Mesenchymal stem cell (in vitro differentiated cells and primary cell): ENCODE measurements at regions not wholly inside any gene's neighbourhood (a gene's known extent, or its start where the extent isn't known, plus 50 kb on each side); places are given as distances from the start of the nearest gene placed in this dataset.
"Not testable (repeated sequence)": the region's sequence is repeated elsewhere in the genome, so short reads cannot be mapped to it uniquely, and the experiment has no call there.

ENCODE experiments used
- DNase-seq: peaks from one replicate; pipeline ENCODE4 v3.0.0-alpha.2; 2013
- H2AFZ ChIP-seq: one replicate; pipeline ENCODE4 v1.6.1; 2013; ENCODE audit warnings: low read depth, mild to moderate bottlenecking, control low read depth, inconsistent platforms, low read length, moderate library complexity
- H2AK5ac ChIP-seq: 2 replicates; pipeline ENCODE4 v1.6.1; 2013; ENCODE audit warnings: low read length, moderate library complexity, mild to moderate bottlenecking, inconsistent platforms; ENCODE audit not compliant: severe bottlenecking
- H2BK120ac ChIP-seq: one replicate; pipeline ENCODE4 v1.6.1; 2013; ENCODE audit warnings: low read depth, mild to moderate bottlenecking, inconsistent platforms, low read length, moderate library complexity
- H2BK12ac ChIP-seq, 2 experiments: one replicate each; pipeline ENCODE4 v1.6.1; 2013; ENCODE audit warnings: inconsistent platforms in 2 of 2, low read length in 2 of 2, mild to moderate bottlenecking in 2 of 2, moderate library complexity in 2 of 2, control low read depth in 1 of 2
- H2BK15ac ChIP-seq: one replicate; pipeline ENCODE4 v1.6.1; 2013; ENCODE audit warnings: mild to moderate bottlenecking, low read depth, inconsistent platforms; ENCODE audit not compliant: poor library complexity, severe bottlenecking
- H2BK5ac ChIP-seq: 2 replicates; pipeline ENCODE4 v1.6.1; 2013; ENCODE audit warnings: low read depth, mild to moderate bottlenecking, low read length, control low read depth, inconsistent platforms; ENCODE audit not compliant: poor library complexity, severe bottlenecking
- H3K14ac ChIP-seq, 2 experiments: one replicate each; pipeline ENCODE4 v1.6.1; 2013; ENCODE audit warnings: inconsistent platforms in 2 of 2, low read length in 2 of 2, control low read depth in 1 of 2, mild to moderate bottlenecking in 1 of 2, moderate library complexity in 1 of 2
- H3K18ac ChIP-seq, 2 experiments: one replicate each; pipeline ENCODE4 v1.6.1; 2013; ENCODE audit warnings: inconsistent platforms in 2 of 2, low read length in 2 of 2, control low read depth in 1 of 2, low read depth in 1 of 2, mild to moderate bottlenecking in 1 of 2
- H3K23ac ChIP-seq, 2 experiments: one replicate each; pipeline ENCODE4 v1.6.1; 2013; ENCODE audit warnings: inconsistent platforms in 2 of 2, low read length in 2 of 2, mild to moderate bottlenecking in 2 of 2, moderate library complexity in 2 of 2, control low read depth in 1 of 2
- H3K27ac ChIP-seq: 2 replicates; pipeline ENCODE4 v1.5.1; 2013; ENCODE audit warnings: mild to moderate bottlenecking, moderate library complexity, low read length, control low read depth, inconsistent platforms; ENCODE audit not compliant: poor library complexity, severe bottlenecking
- H3K27me3 ChIP-seq, 2 experiments: 2 replicates each; pipeline versions ENCODE4 v1.6.1 to v1.7.0; 2013; ENCODE audit warnings: low read length in 2 of 2, mild to moderate bottlenecking in 2 of 2, moderate library complexity in 2 of 2, control low read depth in 1 of 2, inconsistent platforms in 1 of 2; ENCODE audit not compliant: control insufficient read depth in 1 of 2, insufficient read depth in 1 of 2
- H3K36me3 ChIP-seq, 2 experiments: 2 replicates each; pipeline versions ENCODE4 v1.6.1 to v1.7.0; 2013; ENCODE audit warnings: low read length in 2 of 2, control low read depth in 1 of 2, inconsistent platforms in 1 of 2, low read depth in 1 of 2, mild to moderate bottlenecking in 1 of 2; ENCODE audit not compliant: insufficient read depth in 2 of 2, control insufficient read depth in 1 of 2
- H3K4ac ChIP-seq, 2 experiments: one replicate each; pipeline ENCODE4 v1.6.1; 2013; ENCODE audit warnings: inconsistent platforms in 2 of 2, low read length in 2 of 2, mild to moderate bottlenecking in 2 of 2, moderate library complexity in 2 of 2, control low read depth in 1 of 2, low read depth in 1 of 2
- H3K4me1 ChIP-seq: 2 replicates; pipeline ENCODE4 v1.6.1; 2013; ENCODE audit warnings: low read depth, low read length, control low read depth; ENCODE audit not compliant: control insufficient read depth, insufficient read depth
- H3K4me2 ChIP-seq: 2 replicates; pipeline ENCODE4 v1.6.1; 2013; ENCODE audit warnings: low read length, mild to moderate bottlenecking, inconsistent platforms; ENCODE audit not compliant: poor library complexity, severe bottlenecking
- H3K4me3 ChIP-seq, 2 experiments: 2 replicates each; pipeline versions ENCODE4 v1.5.1 to v1.7.0; 2013; ENCODE audit warnings: low read length in 2 of 2, mild to moderate bottlenecking in 2 of 2, control low read depth in 1 of 2, low read depth in 1 of 2; ENCODE audit not compliant: insufficient read depth in 1 of 2
- H3K79me1 ChIP-seq: replicated peaks from 2 replicates; pipeline ENCODE4 v1.6.1; 2013; ENCODE audit warnings: mild to moderate bottlenecking, control low read depth, low read length, inconsistent platforms; ENCODE audit not compliant: poor library complexity, severe bottlenecking
- H3K9ac ChIP-seq: 2 replicates; pipeline ENCODE4 v1.7.0; 2013; ENCODE audit warnings: mild to moderate bottlenecking, low read length, moderate library complexity
- H3K9me3 ChIP-seq: 2 replicates; pipeline ENCODE4 v1.7.0; 2013; ENCODE audit warnings: mild to moderate bottlenecking, low read length; ENCODE audit not compliant: control insufficient read depth
- H4K8ac ChIP-seq: one replicate; pipeline ENCODE4 v1.6.1; 2013; ENCODE audit warnings: inconsistent platforms, mild to moderate bottlenecking, low read length, moderate library complexity
- H4K91ac ChIP-seq: one replicate; pipeline ENCODE4 v1.6.1; 2013; ENCODE audit warnings: mild to moderate bottlenecking, low read length, inconsistent platforms
- WGBS: methylation state at CpG from one replicate; pipeline ENCODE4 v1.1.7; 2013; ENCODE audit warnings: mixed read lengths; 5-methylcytosine and 5-hydroxymethylcytosine counted together

DNA sequence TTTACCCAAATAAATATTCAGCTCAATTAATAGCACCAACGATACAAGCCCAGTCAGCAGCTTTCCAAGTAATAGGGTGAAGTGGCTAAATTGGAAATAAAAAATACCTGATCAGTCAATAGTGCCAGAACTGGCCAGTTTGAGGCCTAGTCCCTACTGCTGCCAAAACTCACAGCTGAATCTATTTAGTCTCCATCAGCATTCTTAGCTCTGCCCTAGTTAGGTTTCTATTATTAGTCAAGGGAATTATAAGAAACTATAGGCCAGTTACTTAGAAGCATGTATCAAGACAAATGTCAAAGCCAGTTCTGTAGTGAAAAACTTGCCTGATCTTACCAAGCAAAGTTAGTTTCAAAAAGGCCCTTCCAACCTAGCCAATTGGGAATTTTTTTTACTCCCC lies 146.2 kb upstream of the ZBTB20 start:
- H3K36me3 ChIP-seq: no peaks in the 10 kb centered on the region
- H2AK5ac ChIP-seq: no peak overlapping the region
- H3K9me3 ChIP-seq: no peaks in the 10 kb centered on the region
- H3K27ac ChIP-seq: no peak overlapping the region
- no peak overlapping the region for H2BK15ac ChIP-seq
- no peak overlapping the region for H3K18ac ChIP-seq
- H3K23ac ChIP-seq: no peak overlapping the region
- H3K4me2 ChIP-seq: no peak overlapping the region
- no peak overlapping the region for H2BK5ac ChIP-seq
- H2BK120ac ChIP-seq: no peak overlapping the region
- no peak overlapping the region for H3K14ac ChIP-seq
- no peaks in the 10 kb centered on the region for H3K79me1 ChIP-seq
- no peak overlapping the region for H2BK12ac ChIP-seq
- peak; percentile 41 for DNase-seq
- WGBS: 100% methylated on average over 1 of the region's 1 CpG
- H3K4ac ChIP-seq: no peak overlapping the region
- no peaks in the 10 kb centered on the region for H3K27me3 ChIP-seq
- H3K4me3 ChIP-seq: no peak overlapping the region
- H3K9ac ChIP-seq: no peak overlapping the region
- no peak overlapping the region for H4K8ac ChIP-seq
- H4K91ac ChIP-seq: no peak overlapping the region
- H2AFZ ChIP-seq: no peak overlapping the region
- no peaks in the 10 kb centered on the region for H3K4me1 ChIP-seq

- no peak overlapping the region for H2BK12ac ChIP-seq
- H3K18ac ChIP-seq: no peak overlapping the region
- H3K14ac ChIP-seq: no peak overlapping the region
- H3K79me1 ChIP-seq: no peaks in the 10 kb centered on the region
- DNase-seq: no peak
- H3K9me3 ChIP-seq: no peaks in the 10 kb centered on the region
- H4K91ac ChIP-seq: no peak overlapping the region
- H3K4ac ChIP-seq: no peak overlapping the region
- H4K8ac ChIP-seq: no peak overlapping the region
- WGBS: 90% methylated on average over 3 of the region's 4 CpGs
- no peak overlapping the region for H3K9ac ChIP-seq
- no peak overlapping the region for H3K23ac ChIP-seq
- H2BK120ac ChIP-seq: no peak overlapping the region
- H2BK15ac ChIP-seq: no peak overlapping the region
- no peak overlapping the region for H3K4me3 ChIP-seq
- H2BK5ac ChIP-seq: no peak overlapping the region
- no peak overlapping the region for H3K27ac ChIP-seq
- peaks cover 0 to 3% of the 10 kb centered on the region in 2 experiments for H3K27me3 ChIP-seq
- no peak overlapping the region for H2AK5ac ChIP-seq
- H3K36me3 ChIP-seq: no peaks in the 10 kb centered on the region
- H3K4me1 ChIP-seq: no peaks in the 10 kb centered on the region
- H2AFZ ChIP-seq: no peak overlapping the region
- no peak overlapping the region for H3K4me2 ChIP-seq
Observed at GRCh38 chr3:115301364-115301860, 154.3 kb upstream of the ZBTB20 start.

DNA sequence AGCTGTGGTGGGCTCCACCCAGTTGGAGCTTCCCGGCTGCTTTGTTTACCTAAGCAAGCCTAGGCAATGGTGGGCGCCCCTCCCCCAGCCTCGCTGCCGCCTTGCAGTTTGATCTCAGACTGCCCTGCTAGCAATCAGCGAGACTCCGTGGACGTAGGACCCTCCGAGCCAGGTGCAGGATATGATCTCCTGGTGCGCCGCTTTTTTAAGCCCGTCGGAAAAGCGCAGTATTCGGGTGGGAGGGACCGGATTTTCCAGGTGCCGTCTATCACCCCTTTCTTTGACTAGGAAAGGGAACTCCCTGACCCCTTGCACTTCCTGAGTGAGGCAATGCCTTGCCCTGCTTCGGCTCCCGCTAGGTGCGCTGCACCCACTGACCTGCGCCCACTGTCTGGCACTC lies 170.9 kb upstream of the ZBTB20 start:
- not testable (repeated sequence) for H3K4ac ChIP-seq, H3K9me3 ChIP-seq, H3K23ac ChIP-seq, H4K91ac ChIP-seq, H3K27me3 ChIP-seq, H2BK120ac ChIP-seq, H3K4me3 ChIP-seq, H2BK5ac ChIP-seq, H2BK12ac ChIP-seq, H2AK5ac ChIP-seq, H2BK15ac ChIP-seq, DNase-seq, H3K27ac ChIP-seq, H3K4me1 ChIP-seq, H3K4me2 ChIP-seq, H3K9ac ChIP-seq, H3K14ac ChIP-seq, H4K8ac ChIP-seq, H3K79me1 ChIP-seq, H3K18ac ChIP-seq, H3K36me3 ChIP-seq, H2AFZ ChIP-seq
- 82% methylated on average over 20 of the region's 20 CpGs for whole genome bisulfite sequencing

GRCh38 chr3:115321400-115321805 lies 174.3 kb upstream of the ZBTB20 start:
- H3K27me3 ChIP-seq: no peaks in the 10 kb centered on the region
- H2AFZ ChIP-seq: no peak overlapping the region
- H3K9ac ChIP-seq: no peak overlapping the region
- no peak overlapping the region for H3K4ac ChIP-seq
- no peak overlapping the region for H3K4me2 ChIP-seq
- H4K8ac ChIP-seq: no peak overlapping the region
- no peak overlapping the region for H2BK120ac ChIP-seq
- no peaks in the 10 kb centered on the region for H3K79me1 ChIP-seq
- no peaks in the 10 kb centered on the region for H3K9me3 ChIP-seq
- no peak overlapping the region for H2BK15ac ChIP-seq
- no peak overlapping the region for H3K27ac ChIP-seq
- no peak overlapping the region for H4K91ac ChIP-seq
- no peak overlapping the region for H3K4me3 ChIP-seq
- H3K18ac ChIP-seq: no peak overlapping the region
- H2BK5ac ChIP-seq: no peak overlapping the region
- no peaks in the 10 kb centered on the region for H3K36me3 ChIP-seq
- H3K4me1 ChIP-seq: no peaks in the 10 kb centered on the region
- WGBS: 31% methylated on average over 3 of the region's 3 CpGs
- H3K14ac ChIP-seq: no peak overlapping the region
- no peak overlapping the region for H2AK5ac ChIP-seq
- no peak overlapping the region for H2BK12ac ChIP-seq
- no peak overlapping the region for H3K23ac ChIP-seq
- DNase-seq: peak; percentile 46
